Fibroblast of villous mesenchyme (primary cell): ENCODE measurements at regions not wholly inside any gene's neighbourhood (a gene's known extent, or its start where the extent isn't known, plus 50 kb on each side); places are given as distances from the start of the nearest gene placed in this dataset.
"Not testable (repeated sequence)": the region's sequence is repeated elsewhere in the genome, so short reads cannot be mapped to it uniquely, and the experiment has no call there.

ENCODE experiments used
- DNase-seq: peaks from one replicate; pipeline ENCODE4 v3.0.0-alpha.2; 2010; ENCODE audit warnings: low read depth
- H3K4me3 ChIP-seq: 2 replicates; pipeline ENCODE4 v1.5.1; 2011; ENCODE audit warnings: low read depth, mild to moderate bottlenecking, low read length
- CTCF ChIP-seq: IDR thresholded peaks from 2 replicates; pipeline ENCODE4 v1.5.1; 2012; ENCODE audit warnings: low read depth, mild to moderate bottlenecking, low read length; ENCODE audit not compliant: insufficient read depth

- no peak for TF ChIP-seq CTCF
- H3K4me3 ChIP-seq = no peak overlapping the region
- DNase-seq = no peak
These were observed 307.2 kb upstream of the CNTN3 start for GRCh38 chr3:74921676-74922075.

- TF ChIP-seq CTCF = no peak
- DNase-seq = no peak
These were observed 306.4 kb upstream of the CNTN3 start for GRCh38 chr3:74920721-74921350.

GRCh38 chr3:74916696-74917095 is 302.2 kb upstream of the CNTN3 start:
- H3K4me3 ChIP-seq = no peak overlapping the region
- TF ChIP-seq CTCF = no peak
- no peak for DNase-seq

More at GRCh38 chr3:74920721-74921350, 306.4 kb upstream of the CNTN3 start:
- H3K4me3 ChIP-seq = no peak overlapping the region

- no peak for TF ChIP-seq CTCF
- no peak overlapping the region for H3K4me3 ChIP-seq
- no peak for DNase-seq
These were observed 291.7 kb upstream of the CNTN3 start for GRCh38 chr3:74906181-74906580.

- no peak overlapping the region for H3K4me3 ChIP-seq
- TF ChIP-seq CTCF = no peak
- DNase-seq = no peak
These were observed 291.0 kb upstream of the CNTN3 start for GRCh38 chr3:74905478-74905877.

GRCh38 chr3:74904646-74905045 is 290.2 kb upstream of the CNTN3 start:
- TF ChIP-seq CTCF = no peak
- no peak for DNase-seq
- no peak overlapping the region for H3K4me3 ChIP-seq

GRCh38 chr3:74899796-74900516 is 285.5 kb upstream of the CNTN3 start:
- not testable (repeated sequence) for DNase-seq, H3K4me3 ChIP-seq
